SK-N-SH treated with all-trans-retinoic acid at 6 μM for 48 hours (cell line): ENCODE measurements at regions not wholly inside any gene's neighbourhood (a gene's known extent, or its start where the extent isn't known, plus 50 kb on each side); places are given as distances from the start of the nearest gene placed in this dataset.

Experiments
- ATAC-seq: fragments of 200-7000 bp; cut with Tn5 transposase; 3 replicates; pipeline ENCODE4 v1.9.1; 2020; ENCODE audit warnings: mild to moderate bottlenecking, moderate library complexity
- ESRRG ChIP-seq: fragments of 250-450 bp; sonication (Bioruptor Pico); IDR thresholded peaks from 2 replicates; pipeline ENCODE4 v1.6.1; 2021; ENCODE audit warnings: mild to moderate bottlenecking
- TCF4 ChIP-seq: fragments of 250-450 bp; sonication (Bioruptor Pico); IDR thresholded peaks from 2 replicates; pipeline ENCODE4 v1.8.0; 2021; ENCODE audit warnings: mild to moderate bottlenecking, moderate library complexity, borderline replicate concordance
- TF ChIP-seq, protein P1 (sequence below): fragments of 250-450 bp; sonication (Bioruptor Pico); IDR thresholded peaks from 2 replicates; pipeline ENCODE4 v1.8.0; 2020; ENCODE audit warnings: mild to moderate bottlenecking, moderate library complexity, borderline replicate concordance

DNA sequence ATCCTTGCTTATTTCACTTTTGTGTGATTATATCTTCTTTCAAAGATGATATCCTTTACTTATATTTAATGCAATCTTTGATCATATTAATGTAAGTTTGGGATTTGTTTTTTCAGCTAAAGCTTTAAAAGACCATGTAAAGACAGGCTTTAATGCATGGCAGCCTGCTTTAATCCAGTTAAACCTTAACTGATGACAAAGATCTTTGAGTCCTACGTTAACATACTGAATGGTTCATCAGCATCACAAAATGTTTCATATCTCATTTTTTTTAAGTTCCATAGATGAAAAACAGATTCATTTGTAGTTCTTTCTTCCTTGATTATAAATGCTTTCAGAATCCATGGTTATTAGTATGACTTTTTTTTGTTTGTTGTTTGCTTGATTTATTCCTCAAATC lies 1102.8 kb downstream of the FSTL5 start:
- TF ChIP-seq, protein P1, sequence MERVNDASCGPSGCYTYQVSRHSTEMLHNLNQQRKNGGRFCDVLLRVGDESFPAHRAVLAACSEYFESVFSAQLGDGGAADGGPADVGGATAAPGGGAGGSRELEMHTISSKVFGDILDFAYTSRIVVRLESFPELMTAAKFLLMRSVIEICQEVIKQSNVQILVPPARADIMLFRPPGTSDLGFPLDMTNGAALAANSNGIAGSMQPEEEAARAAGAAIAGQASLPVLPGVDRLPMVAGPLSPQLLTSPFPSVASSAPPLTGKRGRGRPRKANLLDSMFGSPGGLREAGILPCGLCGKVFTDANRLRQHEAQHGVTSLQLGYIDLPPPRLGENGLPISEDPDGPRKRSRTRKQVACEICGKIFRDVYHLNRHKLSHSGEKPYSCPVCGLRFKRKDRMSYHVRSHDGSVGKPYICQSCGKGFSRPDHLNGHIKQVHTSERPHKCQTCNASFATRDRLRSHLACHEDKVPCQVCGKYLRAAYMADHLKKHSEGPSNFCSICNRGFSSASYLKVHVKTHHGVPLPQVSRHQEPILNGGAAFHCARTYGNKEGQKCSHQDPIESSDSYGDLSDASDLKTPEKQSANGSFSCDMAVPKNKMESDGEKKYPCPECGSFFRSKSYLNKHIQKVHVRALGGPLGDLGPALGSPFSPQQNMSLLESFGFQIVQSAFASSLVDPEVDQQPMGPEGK (CRISPR knock-in tag) = no peak
- TF ChIP-seq TCF4 (peak; percentile 37; the same call in 1 of the 2 replicates), ESRRG (no peak)
- no peak for ATAC-seq
